HG03175 (cell line): ENCODE measurements at regions not wholly inside any gene's neighbourhood (a gene's known extent, or its start where the extent isn't known, plus 50 kb on each side); places are given as distances from the start of the nearest gene placed in this dataset.
"Not testable (repeated sequence)": the region's sequence is repeated elsewhere in the genome, so short reads cannot be mapped to it uniquely, and the experiment has no call there.

Experiments used
- ATAC-seq: cut with Tn5 transposase; IDR thresholded peaks from one replicate; pipeline ENCODE4 v1.9.1; 2021; ENCODE audit warnings: mild to moderate bottlenecking, moderate library complexity; ENCODE audit not compliant: unreplicated experiment

GRCh38 chr5:92674321-92674720 lies 906.7 kb downstream of the NR2F1-AS1 start:
- no peak for ATAC-seq

DNA sequence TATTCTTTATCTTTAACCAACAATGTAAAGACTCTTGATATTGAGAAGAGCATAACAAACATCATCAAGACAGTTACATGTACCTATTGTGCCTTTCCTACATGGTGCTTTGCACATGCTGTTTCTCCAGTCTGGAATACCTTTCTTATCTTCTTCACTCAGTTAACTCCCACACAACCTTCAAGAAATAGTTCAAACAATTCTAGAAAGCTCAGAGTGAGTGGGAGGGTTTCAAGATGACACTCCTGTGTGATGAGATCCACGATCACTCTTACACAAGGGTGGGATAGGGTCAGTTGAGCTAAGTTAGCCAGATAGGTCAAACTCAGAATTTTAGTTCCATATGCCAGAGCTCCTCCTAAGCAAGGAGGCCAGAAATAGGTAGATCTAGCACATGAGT lies 915.5 kb downstream of the NR2F1-AS1 start:
- no peak for ATAC-seq

DNA sequence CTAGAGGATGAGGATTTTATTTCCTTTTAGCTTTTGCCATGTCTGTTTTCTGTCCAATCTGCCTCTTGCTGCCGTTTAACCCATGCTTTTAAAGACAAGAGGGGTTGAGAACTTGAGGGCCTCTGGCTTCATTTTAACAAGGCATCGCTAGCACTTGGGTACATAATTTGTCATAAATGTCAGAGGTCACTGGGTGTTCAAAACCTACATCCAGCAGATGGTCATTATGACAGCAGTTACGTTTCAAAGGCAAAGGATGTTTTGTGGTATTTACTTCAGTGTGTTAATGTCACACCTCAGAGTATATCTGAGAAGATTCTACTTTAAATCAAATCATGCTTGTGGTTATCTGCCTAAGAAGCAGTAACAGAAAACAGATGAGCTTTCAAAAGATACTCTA lies 918.3 kb downstream of the NR2F1-AS1 start:
- ATAC-seq: no peak

DNA sequence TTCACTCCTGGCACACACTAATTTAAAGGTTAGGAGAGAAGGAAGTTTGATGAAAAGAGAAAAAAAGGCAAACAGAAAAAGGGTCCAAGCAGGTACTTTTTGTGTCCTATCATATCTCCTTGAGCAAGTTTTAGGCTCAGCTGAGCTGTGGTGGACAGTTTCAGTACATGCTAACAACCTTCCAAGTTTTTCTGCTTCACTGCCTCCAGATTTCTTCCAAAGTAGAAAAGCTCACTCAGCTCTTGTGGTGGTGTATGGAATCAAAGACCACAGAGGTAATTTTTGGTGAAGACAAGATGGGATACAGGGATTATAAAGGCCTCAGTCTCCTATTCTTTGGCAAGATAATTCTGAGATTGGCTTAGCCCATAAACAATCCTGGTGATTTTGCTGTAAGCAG lies 921.8 kb downstream of the NR2F1-AS1 start:
- no peak for ATAC-seq

DNA sequence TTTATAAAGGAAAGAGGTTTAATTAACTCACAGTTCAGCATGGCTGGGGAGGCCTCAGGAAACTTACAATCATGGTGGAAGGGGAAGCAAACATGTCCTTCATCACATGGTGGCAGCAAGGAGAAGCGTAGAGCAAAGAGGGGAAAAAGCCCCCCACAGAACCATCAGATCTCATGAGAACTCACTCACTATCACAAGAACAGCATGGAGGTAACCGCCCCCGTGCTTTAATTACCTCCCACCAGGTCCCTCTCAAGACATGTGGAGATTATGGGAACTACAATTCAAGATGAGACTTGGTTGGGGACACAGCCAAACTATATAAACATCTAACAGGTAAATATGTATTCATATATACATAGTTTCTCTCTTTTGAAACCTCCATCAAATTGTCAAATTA lies 926.4 kb downstream of the NR2F1-AS1 start:
- ATAC-seq: not testable (repeated sequence)

- ATAC-seq: no peak
Observed at GRCh38 chr5:92653730-92654461, 927.1 kb downstream of the NR2F1-AS1 start.

GRCh38 chr5:92652756-92653155 lies 928.3 kb downstream of the NR2F1-AS1 start:
- ATAC-seq: no peak

DNA sequence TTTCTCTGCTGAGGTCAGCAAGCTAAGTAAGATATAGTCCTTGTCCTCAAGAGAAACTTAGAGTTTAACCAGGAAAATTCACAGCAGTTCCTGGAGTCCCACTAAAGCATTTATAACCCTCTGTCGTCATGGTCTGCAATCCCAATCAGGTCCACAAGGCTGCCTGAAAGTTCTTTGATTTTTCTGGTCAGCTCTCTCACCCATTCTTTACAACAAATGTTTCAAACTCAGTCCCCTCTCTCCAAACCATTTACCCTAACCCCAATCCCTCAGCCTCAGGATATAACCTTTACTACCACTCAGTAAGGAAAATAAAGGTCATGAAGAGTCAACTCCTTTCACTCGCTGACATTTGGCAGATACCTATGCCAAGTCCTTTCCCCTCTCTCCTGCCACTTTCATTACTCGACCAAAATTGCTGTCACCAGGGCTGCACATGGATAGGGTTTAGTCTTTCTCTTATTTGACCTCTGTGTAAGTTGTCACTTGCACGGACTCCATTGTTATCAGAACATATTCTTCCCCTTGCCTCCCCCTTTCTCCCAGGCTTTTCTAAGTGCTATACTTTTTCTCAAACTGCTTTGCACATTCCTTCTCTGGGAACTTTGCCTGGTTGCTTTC lies 936.6 kb downstream of the NR2F1-AS1 start:
- no peak for ATAC-seq

GRCh38 chr5:92641031-92641962 lies 939.7 kb downstream of the NR2F1-AS1 start:
- no peak for ATAC-seq

DNA sequence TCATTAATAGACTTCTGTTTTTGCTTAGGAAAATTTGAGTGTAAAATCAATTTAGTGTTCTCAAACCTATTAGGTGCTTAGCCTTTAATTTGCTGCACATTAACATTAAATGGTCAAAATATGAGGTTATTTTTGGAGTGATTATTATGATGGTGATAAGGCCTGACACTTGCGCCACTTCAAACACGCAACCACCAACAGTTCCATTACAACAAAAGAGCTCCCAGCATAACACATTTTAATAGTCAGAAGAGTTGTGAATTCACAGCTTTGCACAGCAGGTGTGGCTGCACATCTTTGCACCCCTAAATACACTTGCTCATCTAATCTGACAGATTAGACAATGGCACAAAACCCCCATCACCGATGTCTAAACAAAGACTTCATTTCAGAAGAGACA lies 940.7 kb downstream of the NR2F1-AS1 start:
- ATAC-seq: no peak

GRCh38 chr5:92637960-92638359 lies 943.1 kb downstream of the NR2F1-AS1 start:
- no peak for ATAC-seq

GRCh38 chr5:92637247-92637646 lies 943.8 kb downstream of the NR2F1-AS1 start:
- no peak for ATAC-seq

- no peak for ATAC-seq
Observed at GRCh38 chr5:92635001-92635461, 946.0 kb downstream of the NR2F1-AS1 start.

DNA sequence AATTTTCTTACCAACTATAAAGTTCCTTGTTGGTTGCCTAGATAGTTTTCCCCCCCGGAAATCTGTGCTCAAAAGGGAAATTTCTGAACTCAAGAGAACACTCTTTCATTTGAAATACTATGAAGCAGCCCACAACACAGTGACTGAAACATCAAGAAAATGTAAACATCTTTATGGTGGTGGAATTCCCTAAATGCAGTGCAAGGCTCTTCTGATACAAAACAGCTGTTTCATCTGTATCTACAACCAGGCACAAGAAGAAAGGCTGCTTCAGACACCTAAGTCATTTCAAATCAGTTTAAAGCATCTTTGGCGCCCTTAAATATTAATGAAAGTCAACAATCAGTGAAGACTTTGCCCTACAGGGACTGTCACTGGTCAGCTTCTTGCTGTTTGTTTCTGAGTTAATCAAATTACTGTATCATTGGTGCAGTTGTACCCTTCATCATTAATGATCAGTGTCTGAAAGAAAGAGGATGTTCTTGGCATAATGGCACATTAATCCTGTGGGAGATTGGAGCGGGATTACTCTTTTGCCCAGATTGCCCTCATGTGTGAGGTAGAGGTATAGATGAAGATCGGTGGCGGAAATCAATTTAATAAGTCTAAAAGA lies 947.0 kb downstream of the NR2F1-AS1 start:
- ATAC-seq: no peak

- no peak for ATAC-seq
Observed at GRCh38 chr5:92633176-92633575, 947.8 kb downstream of the NR2F1-AS1 start.

DNA sequence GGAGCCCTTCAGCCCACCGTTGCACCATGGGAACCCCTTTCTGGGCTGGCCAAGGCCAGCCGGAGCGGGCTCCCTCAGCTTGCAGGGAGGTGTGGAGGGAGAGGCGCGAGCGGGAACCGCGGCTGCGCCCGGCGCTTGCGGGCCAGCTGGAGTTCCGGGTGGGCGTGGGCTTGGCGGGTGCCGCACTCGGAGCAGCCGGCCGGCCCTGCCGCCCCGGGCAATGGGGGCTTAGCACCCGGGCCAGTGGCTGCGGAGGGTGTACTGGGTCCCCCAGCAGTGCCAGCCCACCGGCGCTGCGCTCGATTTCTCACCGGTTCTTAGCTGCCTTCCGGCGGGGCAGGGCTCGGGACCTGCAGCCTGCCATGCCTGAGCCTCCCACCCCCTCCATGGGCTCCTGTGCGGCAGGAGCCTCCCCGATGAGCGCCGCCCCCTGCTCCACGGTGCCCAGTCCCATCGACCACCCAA lies 949.8 kb downstream of the NR2F1-AS1 start:
- ATAC-seq: not testable (repeated sequence)

DNA sequence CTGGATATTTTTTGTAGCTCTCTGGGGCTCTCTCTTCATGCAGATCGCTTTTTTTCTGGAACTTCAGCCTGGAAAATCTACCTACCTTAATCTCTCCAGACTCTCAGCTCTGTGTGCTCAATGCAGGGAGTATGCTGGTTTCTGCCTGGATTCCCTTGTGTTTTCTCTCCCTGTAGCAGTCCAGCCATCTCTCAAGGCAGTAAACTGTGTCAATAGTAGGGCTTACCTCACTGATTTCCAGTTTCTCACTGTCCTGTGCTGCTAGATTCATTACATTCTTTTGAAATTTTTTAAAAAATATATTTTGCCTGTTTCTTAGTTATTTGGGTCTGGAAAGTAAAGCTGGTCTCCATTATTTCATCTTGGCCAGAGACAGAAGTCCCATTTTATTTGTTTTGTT lies 951.4 kb downstream of the NR2F1-AS1 start:
- ATAC-seq: no peak

DNA sequence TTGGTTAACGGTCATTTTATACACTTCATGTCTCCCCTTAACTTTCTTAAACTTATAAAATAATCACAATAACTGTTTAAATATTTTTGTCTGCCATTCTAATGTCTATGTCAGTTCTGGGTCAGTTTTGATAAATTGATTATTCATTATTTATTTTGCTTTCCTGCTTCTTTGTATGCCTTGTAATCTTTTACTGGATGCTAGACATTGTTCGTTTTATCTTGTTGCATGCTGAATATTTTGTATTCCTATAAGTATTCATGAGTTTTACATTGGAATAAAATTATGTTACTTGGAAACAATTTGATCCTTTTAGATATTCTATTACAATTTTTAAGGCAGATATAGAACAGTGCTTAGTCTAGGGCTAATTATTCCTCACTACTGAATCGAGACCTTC lies 952.0 kb downstream of the NR2F1-AS1 start:
- no peak for ATAC-seq

- ATAC-seq: no peak
Observed at GRCh38 chr5:92627186-92627585, 953.8 kb downstream of the NR2F1-AS1 start.

DNA sequence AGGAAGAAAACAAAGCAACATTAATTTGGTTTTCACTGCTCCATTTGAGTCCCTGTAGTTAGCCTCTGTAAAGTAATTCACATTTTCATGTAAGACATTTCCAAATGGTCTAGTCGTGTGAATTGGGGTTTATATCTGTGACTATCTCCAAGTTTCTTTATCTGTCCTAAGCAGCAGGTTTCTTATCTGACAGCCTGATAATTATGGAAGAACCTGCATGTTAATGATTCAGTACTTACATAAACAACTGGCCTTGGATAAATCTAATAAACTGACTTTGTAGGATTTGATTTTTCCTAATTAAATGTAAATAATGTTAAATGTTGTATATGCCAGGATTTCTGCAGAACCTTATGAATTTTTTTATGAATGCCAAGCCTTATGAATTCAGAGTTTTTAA lies 964.9 kb downstream of the NR2F1-AS1 start:
- no peak for ATAC-seq

GRCh38 chr5:92613546-92613945 lies 967.5 kb downstream of the NR2F1-AS1 start:
- ATAC-seq: no peak
